CD14-positive monocyte (primary cell): ENCODE measurements at regions not wholly inside any gene's neighbourhood (a gene's known extent, or its start where the extent isn't known, plus 50 kb on each side); places are given as distances from the start of the nearest gene placed in this dataset.

Source experiments
- DNase-seq, 3 donors: peaks; one replicate each; pipeline ENCODE4 v3.0.0-alpha.2; 2011 to 2022
- H2AFZ ChIP-seq: 2 replicates; pipeline ENCODE4 v1.6.0; 2012; ENCODE audit warnings: mild to moderate bottlenecking, low read depth, low read length, inconsistent platforms; ENCODE audit not compliant: insufficient read depth, poor library complexity, severe bottlenecking
- H3K27ac ChIP-seq, 2 donors: 1 replicate in 1 of 2; 2 replicates in 1 of 2; pipeline ENCODE4 v1.5.1; 2012 to 2013; ENCODE audit warnings: low read length in 2 of 2, control low read depth in 1 of 2, inconsistent platforms in 1 of 2, low read depth in 1 of 2, mild to moderate bottlenecking in 1 of 2
- H3K27me3 ChIP-seq, 2 donors: one replicate each; pipeline versions ENCODE4 v1.6.0 to v1.6.1; 2011 to 2013; ENCODE audit warnings: low read length in 2 of 2; ENCODE audit not compliant: control insufficient read depth in 2 of 2, insufficient read depth in 2 of 2
- H3K36me3 ChIP-seq, 2 donors: replicated peaks in 1 of 2; 1 replicate in 1 of 2; 2 replicates in 1 of 2; pipeline versions ENCODE4 v1.5.1 to v1.6.1; 2012 to 2013; ENCODE audit warnings: low read length in 2 of 2, control low read depth in 1 of 2, inconsistent platforms in 1 of 2, mild to moderate bottlenecking in 1 of 2; ENCODE audit not compliant: insufficient read depth in 2 of 2, control insufficient read depth in 1 of 2
- H3K4me1 ChIP-seq, 2 donors: 1 replicate in 1 of 2; 2 replicates in 1 of 2; pipeline versions ENCODE4 v1.5.1 to v1.6.1; 2012 to 2013; ENCODE audit warnings: low read length in 2 of 2, control low read depth in 1 of 2, inconsistent platforms in 1 of 2, mild to moderate bottlenecking in 1 of 2, moderate library complexity in 1 of 2; ENCODE audit not compliant: insufficient read depth in 2 of 2, control insufficient read depth in 1 of 2
- H3K4me2 ChIP-seq: replicated peaks from 2 replicates; pipeline ENCODE3; 2012; ENCODE audit warnings: low read length, moderate library complexity, mild to moderate bottlenecking; ENCODE audit not compliant: poor library complexity, severe bottlenecking; ENCODE audit errors: extremely low read depth
- H3K4me3 ChIP-seq, 3 experiments: fragments of 200-600 bp in 1 of 3; sonication (generic) in 1 of 3; replicated peaks in 1 of 3; 1 replicate in 2 of 3; 2 replicates in 1 of 3; pipeline ENCODE4 v1.5.1; 2011 to 2013; ENCODE audit warnings: low read length in 3 of 3, mild to moderate bottlenecking in 3 of 3, control low read depth in 2 of 3, low read depth in 2 of 3, inconsistent platforms in 1 of 3, moderate library complexity in 1 of 3
- H3K79me2 ChIP-seq: 2 replicates; pipeline ENCODE4 v1.6.0; 2012; ENCODE audit warnings: mild to moderate bottlenecking, control low read depth, inconsistent platforms, low read length, moderate library complexity; ENCODE audit not compliant: insufficient read depth
- H3K9ac ChIP-seq: 2 replicates; pipeline ENCODE4 v1.6.0; 2017; ENCODE audit warnings: low read length, mild to moderate bottlenecking; ENCODE audit not compliant: insufficient read depth, poor library complexity, severe bottlenecking
- H3K9me3 ChIP-seq, 2 donors: replicated peaks in 1 of 2; 1 replicate in 1 of 2; 2 replicates in 1 of 2; pipeline versions ENCODE4 v1.5.1 to v1.6.1; 2012 to 2013; ENCODE audit warnings: low read length in 2 of 2, control low read depth in 1 of 2; ENCODE audit not compliant: control insufficient read depth in 1 of 2, insufficient read depth in 1 of 2
- H4K20me1 ChIP-seq: 2 replicates; pipeline ENCODE4 v1.6.0; 2012; ENCODE audit warnings: mild to moderate bottlenecking, low read length, control low read depth, moderate library complexity; ENCODE audit not compliant: insufficient read depth
- H3K27ac Mint-ChIP-seq, 7 donors: one replicate each; pipeline ENCODE4 v1.8.0; 2020; ENCODE audit warnings: mild to moderate bottlenecking in 7 of 7, mixed read lengths in 7 of 7, moderate library complexity in 6 of 7, inconsistent platforms in 2 of 7
- H3K27me3 Mint-ChIP-seq, 3 donors: one replicate each; pipeline ENCODE4 v1.8.0; 2021 to 2022; ENCODE audit warnings: low read depth in 3 of 3, mild to moderate bottlenecking in 3 of 3, mixed read lengths in 3 of 3, moderate library complexity in 3 of 3, inconsistent platforms in 1 of 3
- H3K36me3 Mint-ChIP-seq, 2 donors: one replicate each; pipeline ENCODE4 v1.8.0; 2020; ENCODE audit warnings: mixed read lengths in 2 of 2, inconsistent platforms in 1 of 2, mild to moderate bottlenecking in 1 of 2
- H3K4me1 Mint-ChIP-seq: one replicate; pipeline ENCODE4 v1.8.0; 2020; ENCODE audit warnings: mild to moderate bottlenecking, mixed read lengths
- H3K4me3 Mint-ChIP-seq, 2 donors: one replicate each; pipeline ENCODE4 v1.8.0; 2020; ENCODE audit warnings: mild to moderate bottlenecking in 2 of 2, mixed read lengths in 2 of 2, moderate library complexity in 1 of 2
- H3K9me3 Mint-ChIP-seq, 7 donors: one replicate each; pipeline ENCODE4 v1.8.0; 2020 to 2022; ENCODE audit warnings: mixed read lengths in 7 of 7, mild to moderate bottlenecking in 6 of 7, moderate library complexity in 6 of 7, inconsistent platforms in 2 of 7
- WGBS: methylation state at CpG from one replicate; pipeline ENCODE4 v1.1.5; 2013; ENCODE audit warnings: missing lambda C conversion rate; ENCODE audit not compliant: insufficient coverage; 5-methylcytosine and 5-hydroxymethylcytosine counted together
- intact Hi-C, 2 donors: fragments of 100-400 bp; cut with micrococcal nuclease; formaldehyde crosslinking; loops; one replicate each; pipeline versions ENCODE4 v1.15.0 to v1.15.1; 2023
- TF ChIP-seq, protein P1 (sequence below): fragments of 200-600 bp; IDR thresholded peaks from one replicate; pipeline ENCODE4 v1.8.0; 2022; ENCODE audit warnings: antibody characterized with exemption, mild to moderate bottlenecking

DNA sequence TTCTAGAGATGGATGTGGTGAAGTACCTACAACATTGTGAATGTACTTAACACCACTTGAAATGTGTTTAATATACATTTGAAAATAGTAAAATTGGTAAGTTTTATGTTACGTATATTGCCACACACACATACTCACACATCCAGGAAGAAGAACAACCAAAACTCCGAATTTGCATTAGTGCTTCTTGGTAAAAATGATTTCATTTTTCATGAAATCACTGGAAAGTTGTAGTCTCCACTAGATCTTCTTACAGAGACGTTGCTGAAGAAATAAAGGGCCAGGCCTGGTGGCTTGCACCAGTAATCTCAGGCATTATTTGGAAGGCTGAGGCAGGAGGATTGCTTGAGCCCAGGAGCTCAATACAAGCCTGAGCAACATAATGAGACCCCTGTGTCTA, 118.6 kb upstream of the ZNF608 start:
- no peak for DNase-seq
- Mint-ChIP-seq H3K27me3 (peaks cover 0 to 2% (median 0%) of the 10 kb centered on the region in 3 donors), H3K36me3 (no peaks in the 10 kb centered on the region), H3K27ac (no peak overlapping the region), H3K4me1 (peaks cover 28% of the 10 kb centered on the region), H3K4me3 (no peak overlapping the region), H3K9me3 (peaks cover 0 to 9% (median 4%) of the 10 kb centered on the region in 7 donors)
- H3K36me3 ChIP-seq = no peaks in the 10 kb centered on the region
- H3K9me3 ChIP-seq = no peaks in the 10 kb centered on the region
- H3K9ac ChIP-seq = no peak overlapping the region
- 100% methylated on average over 1 of the region's 3 CpGs for WGBS
- intact Hi-C loops = no loop called here
- peaks cover 22 to 26% of the 10 kb centered on the region in 2 donors for H3K4me1 ChIP-seq
- no peaks in the 10 kb centered on the region for H3K27me3 ChIP-seq
- no peak overlapping the region for H3K4me2 ChIP-seq
- H2AFZ ChIP-seq = no peak overlapping the region
- H3K27ac ChIP-seq = no peak overlapping the region
- TF ChIP-seq, protein P1, sequence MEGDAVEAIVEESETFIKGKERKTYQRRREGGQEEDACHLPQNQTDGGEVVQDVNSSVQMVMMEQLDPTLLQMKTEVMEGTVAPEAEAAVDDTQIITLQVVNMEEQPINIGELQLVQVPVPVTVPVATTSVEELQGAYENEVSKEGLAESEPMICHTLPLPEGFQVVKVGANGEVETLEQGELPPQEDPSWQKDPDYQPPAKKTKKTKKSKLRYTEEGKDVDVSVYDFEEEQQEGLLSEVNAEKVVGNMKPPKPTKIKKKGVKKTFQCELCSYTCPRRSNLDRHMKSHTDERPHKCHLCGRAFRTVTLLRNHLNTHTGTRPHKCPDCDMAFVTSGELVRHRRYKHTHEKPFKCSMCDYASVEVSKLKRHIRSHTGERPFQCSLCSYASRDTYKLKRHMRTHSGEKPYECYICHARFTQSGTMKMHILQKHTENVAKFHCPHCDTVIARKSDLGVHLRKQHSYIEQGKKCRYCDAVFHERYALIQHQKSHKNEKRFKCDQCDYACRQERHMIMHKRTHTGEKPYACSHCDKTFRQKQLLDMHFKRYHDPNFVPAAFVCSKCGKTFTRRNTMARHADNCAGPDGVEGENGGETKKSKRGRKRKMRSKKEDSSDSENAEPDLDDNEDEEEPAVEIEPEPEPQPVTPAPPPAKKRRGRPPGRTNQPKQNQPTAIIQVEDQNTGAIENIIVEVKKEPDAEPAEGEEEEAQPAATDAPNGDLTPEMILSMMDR = no peak
- no peaks in the 10 kb centered on the region for H3K79me2 ChIP-seq
- H3K4me3 ChIP-seq = no peak overlapping the region
- H4K20me1 ChIP-seq = no peaks in the 10 kb centered on the region

DNA sequence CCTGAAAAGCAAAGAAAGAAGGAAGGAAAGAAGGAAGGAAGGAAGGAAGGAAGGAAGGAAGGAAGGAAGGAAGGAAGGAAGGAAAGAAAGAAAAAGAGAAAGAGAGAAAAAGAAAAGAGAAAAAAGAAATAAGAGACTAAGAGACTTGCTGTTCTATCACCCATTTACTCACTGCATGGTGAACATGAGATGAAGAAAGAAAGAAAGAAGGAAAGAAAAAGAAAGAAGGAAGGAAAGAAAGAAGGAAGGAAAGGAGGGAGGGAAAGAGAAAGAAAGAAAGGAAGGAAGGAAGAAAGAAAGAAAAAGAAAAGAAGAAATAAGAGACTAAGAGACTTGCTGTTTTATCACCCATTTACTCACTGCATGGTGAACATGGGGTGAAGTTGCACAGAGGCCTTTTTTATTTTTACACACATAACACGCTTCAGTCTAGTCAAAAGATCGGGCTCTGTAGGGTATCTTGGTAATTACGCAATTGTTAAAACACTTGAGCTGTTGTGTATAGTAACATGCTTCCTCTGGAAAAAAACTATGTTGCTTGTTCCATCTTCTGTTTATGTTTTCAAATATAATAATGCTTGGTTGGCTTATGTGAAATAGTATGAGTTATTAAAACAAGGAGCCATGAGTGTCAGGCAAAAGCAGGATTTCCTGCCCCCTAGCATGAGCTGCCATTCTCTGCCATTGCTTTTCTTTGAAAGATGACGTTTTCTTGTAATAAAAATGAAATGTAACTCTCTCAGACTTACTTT, 119.3 kb upstream of the ZNF608 start:
- no peaks in the 10 kb centered on the region for H3K36me3 ChIP-seq
- TF ChIP-seq, protein P1 = no peak
- H3K9me3 Mint-ChIP-seq = peaks cover 0 to 9% (median 4%) of the 10 kb centered on the region in 7 donors
- peak overlapping the region; percentile 29 for H3K4me2 ChIP-seq
- H3K79me2 ChIP-seq = no peaks in the 10 kb centered on the region
- intact Hi-C loops = no loop called here
- peak overlapping the region in 1 of 2 donors; percentile 44 for H3K4me3 Mint-ChIP-seq
- H3K4me1 ChIP-seq = peaks cover 22 to 23% of the 10 kb centered on the region in 2 donors
- no peaks in the 10 kb centered on the region for H4K20me1 ChIP-seq
- no peak overlapping the region for H3K27ac ChIP-seq
- peak overlapping the region in 1 of 3 experiments; percentile 29 for H3K4me3 ChIP-seq
- peaks cover 24% of the 10 kb centered on the region for H3K4me1 Mint-ChIP-seq
- DNase-seq = peak in 2 of 3 donors; percentile 19 to 45
- no peaks in the 10 kb centered on the region for H3K36me3 Mint-ChIP-seq
- peaks cover 0 to 2% (median 0%) of the 10 kb centered on the region in 3 donors for H3K27me3 Mint-ChIP-seq
- no peaks in the 10 kb centered on the region for H3K27me3 ChIP-seq
- whole genome bisulfite sequencing = no CpG with 5 or more reads among the region's 4 CpGs
- no peak overlapping the region for H3K9ac ChIP-seq
- no peaks in the 10 kb centered on the region for H3K9me3 ChIP-seq
- no peak overlapping the region for H2AFZ ChIP-seq
- peak overlapping the region in 5 of 7 donors; percentile 3 to 72 (median 46) for H3K27ac Mint-ChIP-seq
